ENCODE measurements at regions not wholly inside any gene's neighbourhood (a gene's known extent, or its start where the extent isn't known, plus 50 kb on each side); places are given as distances from the start of the nearest gene placed in this dataset.
"Not testable (repeated sequence)": the region's sequence is repeated elsewhere in the genome, so short reads cannot be mapped to it uniquely, and the experiment has no call there.

DNA sequence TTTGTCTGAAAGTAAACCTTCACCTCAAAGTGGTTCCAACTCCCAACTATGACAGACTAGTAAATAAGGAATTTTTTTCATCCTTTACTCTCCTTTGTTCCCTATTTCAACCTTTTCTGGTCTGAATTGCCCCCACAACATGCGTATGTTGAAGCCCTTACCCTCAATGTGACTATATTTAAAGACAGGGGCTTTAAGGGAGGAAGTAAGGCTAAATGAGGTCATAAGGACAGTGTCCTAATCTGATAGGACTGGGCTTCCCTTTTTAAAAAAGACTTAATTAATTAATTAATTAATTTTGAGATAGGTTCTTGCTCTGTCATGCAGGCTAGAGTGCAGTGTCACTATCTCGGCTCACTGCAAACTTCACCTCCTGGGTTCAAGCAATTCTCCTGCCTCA is 86.3 kb downstream of the VCPKMT start:
- H2BK120ac ChIP-seq (replicated peaks; ENCODE audit: low read depth, low read length), result no peak overlapping the region
- 93% methylated on average over 2 of the region's 2 CpGs; no CpG with 5 or more reads in 1 of the 2 experiments for WGBS, 2 experiments (ENCODE audit: extremely low coverage in 1 of 2, insufficient coverage in 1 of 2, insufficient read length in 1 of 2, insufficient replicate concordance in 2 of 2, low coverage in 1 of 2, low lambda C conversion rate in 2 of 2, missing lambda C conversion rate in 1 of 2)
- no peak for FAIRE-seq

DNA sequence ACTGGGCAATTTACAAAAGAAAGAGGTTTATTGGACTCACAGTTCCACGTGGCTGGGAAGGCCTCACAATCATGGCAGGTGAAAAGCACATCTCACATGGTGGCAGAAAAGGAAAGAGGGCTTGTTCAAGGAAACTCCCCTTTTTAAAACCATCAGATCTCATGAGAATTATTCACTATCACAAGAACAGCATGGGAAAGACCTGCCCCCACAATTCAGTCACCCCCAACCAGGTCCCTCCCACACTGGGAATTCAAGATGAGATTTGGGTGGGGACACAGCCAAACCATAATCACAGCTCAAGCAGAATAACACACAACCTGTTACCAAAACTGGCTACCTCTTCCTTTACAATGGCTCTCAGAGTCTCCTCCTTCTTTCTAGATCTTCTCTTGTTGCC is 85.5 kb downstream of the VCPKMT start:
- H3K79me2 ChIP-seq (ENCODE audit: control insufficient read depth in 1 of 2, insufficient read depth in 2 of 2, low read length in 2 of 2); FAIRE-seq; H3K18ac ChIP-seq (ENCODE audit: extremely low read depth, low read length); H4K8ac ChIP-seq (ENCODE audit: extremely low read depth, insufficient read depth, low read length); H3K27me3 ChIP-seq (replicated peaks in 1 of 4; ENCODE audit: control insufficient read depth in 3 of 4, extremely low read depth in 1 of 4, insufficient read depth in 3 of 4, low read length in 3 of 4); H2BK15ac ChIP-seq (ENCODE audit: low read length); H3K14ac ChIP-seq (ENCODE audit: insufficient read length); H3K79me1 ChIP-seq (ENCODE audit: low read depth, low read length); H4K5ac ChIP-seq (ENCODE audit: insufficient read length, low read depth, low read length); H3K4ac ChIP-seq (replicated peaks; ENCODE audit: insufficient read length, low read depth, low read length); H3K9ac ChIP-seq (replicated peaks in 1 of 4; ENCODE audit: extremely low read depth in 1 of 4, low read depth in 3 of 4, low read length in 3 of 4); H4K91ac ChIP-seq (replicated peaks; ENCODE audit: insufficient read length, low read length); H3K23ac ChIP-seq (ENCODE audit: insufficient read length); H3K4me1 ChIP-seq (replicated peaks in 1 of 4; ENCODE audit: control insufficient read depth in 3 of 4, insufficient read depth in 4 of 4, low read length in 3 of 4); H2AFZ ChIP-seq (ENCODE audit: low read length); H2AK5ac ChIP-seq (ENCODE audit: low read depth, low read length); H3K27ac ChIP-seq (ENCODE audit: low read depth, low read length); H3K56ac ChIP-seq (replicated peaks; ENCODE audit: insufficient read length, low read depth, low read length); H2BK5ac ChIP-seq (ENCODE audit: low read depth, low read length); H2BK120ac ChIP-seq (replicated peaks; ENCODE audit: low read depth, low read length); DNase-seq (ENCODE audit: low read depth in 1 of 2, low spot score in 2 of 2); H4K20me1 ChIP-seq (replicated peaks in 1 of 2; ENCODE audit: control insufficient read depth in 1 of 2, insufficient read depth in 2 of 2, low read length in 2 of 2); H3K36me3 ChIP-seq (ENCODE audit: control insufficient read depth in 2 of 4, insufficient read depth in 4 of 4, low read length in 3 of 4); H3K4me2 ChIP-seq (ENCODE audit: insufficient read depth in 1 of 2, low read depth in 2 of 2, low read length in 2 of 2); H3K4me3 ChIP-seq (ENCODE audit: extremely low read depth in 1 of 4, insufficient read depth in 2 of 4, low read depth in 3 of 4, low read length in 4 of 4); POLR2A ChIA-PET (ENCODE audit: partially characterized antibody); H3K9me3 ChIP-seq (ENCODE audit: insufficient read depth in 2 of 2, low read depth in 1 of 2, low read length in 1 of 2); H3K23me2 ChIP-seq (ENCODE audit: low read depth, low read length); CTCF ChIA-PET (ENCODE audit: partially characterized antibody); H2BK20ac ChIP-seq (ENCODE audit: low read length); H2BK12ac ChIP-seq (ENCODE audit: low read depth, low read length): not testable (repeated sequence)
- 86% methylated on average over 1 of the region's 1 CpG; no CpG with 5 or more reads in 1 of the 2 experiments for WGBS, 2 experiments (ENCODE audit: extremely low coverage in 1 of 2, insufficient coverage in 1 of 2, insufficient read length in 1 of 2, insufficient replicate concordance in 2 of 2, low coverage in 1 of 2, low lambda C conversion rate in 2 of 2, missing lambda C conversion rate in 1 of 2)

More for the DNA sequence above, 86.3 kb downstream of the VCPKMT start:
- no peak overlapping the region for H4K8ac ChIP-seq (ENCODE audit: extremely low read depth, insufficient read depth, low read length)
- CTCF ChIA-PET (ENCODE audit: partially characterized antibody), result interaction anchor here (1.0 kb wide), 1 partner anchor 163 kb away, joined by 5 read pairs; no protein-coding TSS in a partner anchor
- H3K23ac ChIP-seq (ENCODE audit: insufficient read length), result no peak overlapping the region
- no peak overlapping the region for H2BK12ac ChIP-seq (ENCODE audit: low read depth, low read length)
- H3K9me3 ChIP-seq (ENCODE audit: insufficient read depth in 2 of 2, low read depth in 1 of 2, low read length in 1 of 2), result peaks cover 3 to 4% of the 10 kb centered on the region in 2 experiments; a peak in 2 of 4 replicates
- no peaks in the 10 kb centered on the region for H3K23me2 ChIP-seq (ENCODE audit: low read depth, low read length)
- no peak overlapping the region for H2AFZ ChIP-seq (ENCODE audit: low read length)
- POLR2A ChIA-PET (ENCODE audit: partially characterized antibody), result interaction anchor here (1.0 kb wide), 1 partner anchor 12 kb away, joined by 4 read pairs; no protein-coding TSS in a partner anchor
- no peak overlapping the region for H3K9ac ChIP-seq (replicated peaks in 1 of 4; ENCODE audit: extremely low read depth in 1 of 4, low read depth in 3 of 4, low read length in 3 of 4)
- H2BK20ac ChIP-seq (ENCODE audit: low read length), result no peak overlapping the region
- no peak overlapping the region for H2BK15ac ChIP-seq (ENCODE audit: low read length)
- H3K4ac ChIP-seq (replicated peaks; ENCODE audit: insufficient read length, low read depth, low read length), result no peak overlapping the region
- no peak overlapping the region for H4K5ac ChIP-seq (ENCODE audit: insufficient read length, low read depth, low read length)
- H3K4me3 ChIP-seq (ENCODE audit: extremely low read depth in 1 of 4, insufficient read depth in 2 of 4, low read depth in 3 of 4, low read length in 4 of 4), result no peak overlapping the region
- no peak overlapping the region for H3K27ac ChIP-seq (ENCODE audit: low read depth, low read length)
- no peak overlapping the region for H3K4me2 ChIP-seq (ENCODE audit: insufficient read depth in 1 of 2, low read depth in 2 of 2, low read length in 2 of 2)
- H3K79me2 ChIP-seq (ENCODE audit: control insufficient read depth in 1 of 2, insufficient read depth in 2 of 2, low read length in 2 of 2), result no peaks in the 10 kb centered on the region
- no peak overlapping the region for H3K14ac ChIP-seq (ENCODE audit: insufficient read length)
- DNase-seq (ENCODE audit: low read depth in 1 of 2, low spot score in 2 of 2), result no peak
- H4K20me1 ChIP-seq (replicated peaks in 1 of 2; ENCODE audit: control insufficient read depth in 1 of 2, insufficient read depth in 2 of 2, low read length in 2 of 2), result no peaks in the 10 kb centered on the region
- no peaks in the 10 kb centered on the region for H3K36me3 ChIP-seq (ENCODE audit: control insufficient read depth in 2 of 4, insufficient read depth in 4 of 4, low read length in 3 of 4)
- H3K79me1 ChIP-seq (ENCODE audit: low read depth, low read length), result no peaks in the 10 kb centered on the region
- H2AK5ac ChIP-seq (ENCODE audit: low read depth, low read length), result no peak overlapping the region
- H2BK5ac ChIP-seq (ENCODE audit: low read depth, low read length), result no peak overlapping the region
- no peaks in the 10 kb centered on the region for H3K27me3 ChIP-seq (replicated peaks in 1 of 4; ENCODE audit: control insufficient read depth in 3 of 4, extremely low read depth in 1 of 4, insufficient read depth in 3 of 4, low read length in 3 of 4)
- TF ChIP-seq EGR1 (IDR thresholded peaks at IDR 0.05; ENCODE audit: borderline replicate concordance, low read depth, low read length) (no peak), RAD21 (IDR thresholded peaks at IDR 0.05 in 1 of 2, conservative IDR thresholded peaks at IDR 0.05 in 1 of 2; ENCODE audit: low read depth in 2 of 2, low read length in 2 of 2) (no peak)
- no peaks in the 10 kb centered on the region for H3K4me1 ChIP-seq (replicated peaks in 1 of 4; ENCODE audit: control insufficient read depth in 3 of 4, insufficient read depth in 4 of 4, low read length in 3 of 4)
- no peak overlapping the region for H3K56ac ChIP-seq (replicated peaks; ENCODE audit: insufficient read length, low read depth, low read length)
- H4K91ac ChIP-seq (replicated peaks; ENCODE audit: insufficient read length, low read length), result no peak overlapping the region
- H3K18ac ChIP-seq (ENCODE audit: extremely low read depth, low read length), result no peak overlapping the region

All from H1 (cell line).